Left lung (tissue), 4 donors: ENCODE measurements at regions not wholly inside any gene's neighbourhood (a gene's known extent, or its start where the extent isn't known, plus 50 kb on each side); places are given as distances from the start of the nearest gene placed in this dataset.

Source experiments
- ATAC-seq: fragments of 200-7000 bp; cut with Tn5 transposase; one replicate; pipeline ENCODE4 v1.9.1; 2020; ENCODE audit warnings: moderate library complexity
- DNase-seq, 4 donors: peaks; one replicate each; pipeline ENCODE4 v3.0.0-alpha.2; 2013 to 2020
- H3K27ac ChIP-seq, 2 donors: fragments of 200-600 bp; sonication (generic) in 1 of 2; one replicate each; pipeline versions ENCODE4 v1.5.0 to v1.8.0; 2020 to 2021
- H3K27me3 ChIP-seq, 2 donors: fragments of 200-600 bp; sonication (generic) in 1 of 2; one replicate each; pipeline versions ENCODE4 v1.5.0 to v1.8.0; 2020 to 2021
- H3K36me3 ChIP-seq, 2 donors: fragments of 200-600 bp; sonication (generic) in 1 of 2; one replicate each; pipeline versions ENCODE4 v1.5.0 to v1.8.0; 2020 to 2021
- H3K4me1 ChIP-seq, 2 donors: fragments of 200-600 bp; one replicate each; pipeline ENCODE4 v1.8.0; 2021
- H3K4me3 ChIP-seq, 2 donors: fragments of 200-600 bp; sonication (generic) in 1 of 2; one replicate each; pipeline versions ENCODE4 v1.5.0 to v1.8.0; 2020 to 2021; ENCODE audit warnings: mild to moderate bottlenecking in 1 of 2
- H3K9me3 ChIP-seq, 2 donors: fragments of 200-600 bp; sonication (generic) in 1 of 2; one replicate each; pipeline versions ENCODE4 v1.5.0 to v1.8.0; 2020 to 2021
- CTCF ChIP-seq, 2 donors: fragments of 200-600 bp; sonication (generic) in 1 of 2; IDR thresholded peaks; one replicate each; pipeline versions ENCODE4 v1.5.0 to v1.8.0; 2021; ENCODE audit warnings: antibody characterized with exemption in 2 of 2
- intact Hi-C, 2 donors: fragments of 100-400 bp; cut with DNase I; formaldehyde crosslinking; loops; one replicate each; pipeline versions ENCODE4 v1.11.2 to v1.14.2; 2022
- donor health status: DM: no; HTN: yes; CAD: no.
- donor health status: DM: no; HTN: no; CAD: no.

- intact Hi-C loops, result no loop called here
- Histone ChIP-seq H3K4me3 (no peak overlapping the region), H3K27ac (no peak overlapping the region), H3K36me3 (no peaks in the 10 kb centered on the region), H3K27me3 (no peaks in the 10 kb centered on the region), H3K4me1 (peaks cover 0 to 7% of the 10 kb centered on the region in 2 donors), H3K9me3 (no peaks in the 10 kb centered on the region)
- no peak for TF ChIP-seq CTCF (IDR thresholded peaks at IDR 0.05)
- ATAC-seq (no peak), DNase-seq (peak in 2 of 4 donors; percentile 71 to 75)
Observed at GRCh38 chr10:52649511-52649910, 123.1 kb downstream of the MBL2 start.

- Histone ChIP-seq H3K4me1 (peaks cover 0 to 7% of the 10 kb centered on the region in 2 donors), H3K27ac (no peak overlapping the region), H3K36me3 (no peaks in the 10 kb centered on the region), H3K4me3 (no peak overlapping the region), H3K9me3 (no peaks in the 10 kb centered on the region), H3K27me3 (no peaks in the 10 kb centered on the region)
- intact Hi-C loops, result no loop called here
- DNase-seq, result no peak
- TF ChIP-seq CTCF (IDR thresholded peaks at IDR 0.05), result no peak
- ATAC-seq, result no peak
Observed at GRCh38 chr10:52650873-52651272, 121.7 kb downstream of the MBL2 start.

GRCh38 chr10:52651293-52651692, 121.3 kb downstream of the MBL2 start:
- no peak for DNase-seq

GRCh38 chr10:52652431-52653262, 119.9 kb downstream of the MBL2 start:
- H3K4me3 ChIP-seq, result no peak overlapping the region
- no peaks in the 10 kb centered on the region for H3K36me3 ChIP-seq
- no peaks in the 10 kb centered on the region for H3K27me3 ChIP-seq
- intact Hi-C loops, result no loop called here
- no peak for TF ChIP-seq CTCF (IDR thresholded peaks at IDR 0.05)
- H3K27ac ChIP-seq, result no peak overlapping the region
- no peak for DNase-seq
- peaks cover 0 to 7% of the 10 kb centered on the region in 2 donors for H3K4me1 ChIP-seq
- no peaks in the 10 kb centered on the region for H3K9me3 ChIP-seq
- peak; percentile 55 for ATAC-seq

More at GRCh38 chr10:52651293-52651692, 121.3 kb downstream of the MBL2 start:
- intact Hi-C loops, result no loop called here
- Histone ChIP-seq H3K4me1 (peaks cover 0 to 7% of the 10 kb centered on the region in 2 donors), H3K27ac (no peak overlapping the region), H3K36me3 (no peaks in the 10 kb centered on the region), H3K27me3 (no peaks in the 10 kb centered on the region), H3K9me3 (no peaks in the 10 kb centered on the region), H3K4me3 (no peak overlapping the region)
- no peak for ATAC-seq
- no peak for TF ChIP-seq CTCF (IDR thresholded peaks at IDR 0.05)

- no peak overlapping the region for H3K27ac ChIP-seq
- no peak for TF ChIP-seq CTCF (IDR thresholded peaks at IDR 0.05)
- H3K4me1 ChIP-seq, result peaks cover 0 to 7% of the 10 kb centered on the region in 2 donors
- no peaks in the 10 kb centered on the region for H3K9me3 ChIP-seq
- DNase-seq (peak in 2 of 4 donors; percentile 65 to 78), ATAC-seq (peak; percentile 29)
- intact Hi-C loops, result no loop called here
- no peaks in the 10 kb centered on the region for H3K36me3 ChIP-seq
- no peak overlapping the region for H3K4me3 ChIP-seq
- no peaks in the 10 kb centered on the region for H3K27me3 ChIP-seq
Observed at GRCh38 chr10:52653263-52653909, 119.2 kb downstream of the MBL2 start.
